ENCODE measurements at regions not wholly inside any gene's neighbourhood (a gene's known extent, or its start where the extent isn't known, plus 50 kb on each side); places are given as distances from the start of the nearest gene placed in this dataset.

GRCh38 chr9:7246917-7247522 lies 489.2 kb downstream of the KDM4C start:
- TF ChIP-seq CTCF (IDR thresholded peaks at IDR 0.05; ENCODE audit: insufficient read depth, low read length, poor library complexity, severe bottlenecking) (no peak), EZH2phosphoT487 (conservative IDR thresholded peaks at IDR 0.05; ENCODE audit: low read length) (no peak)

All from SU-DHL-6 (cell line).